Fibroblast of lung (primary cell): ENCODE measurements at regions not wholly inside any gene's neighbourhood (a gene's known extent, or its start where the extent isn't known, plus 50 kb on each side); places are given as distances from the start of the nearest gene placed in this dataset.

ENCODE experiments used
- DNase-seq, 2 donors: peaks; one replicate each; pipeline versions ENCODE4 v3.0.0 to v3.0.0-alpha.2; 2010; ENCODE audit warnings: low read depth in 2 of 2
- H2AFZ ChIP-seq: 2 replicates; pipeline ENCODE4 v1.5.1; 2012; ENCODE audit warnings: low read length, control low read depth, inconsistent platforms
- H3K27ac ChIP-seq: 2 replicates; pipeline ENCODE4 v1.5.1; 2011; ENCODE audit warnings: low read length, control low read depth; ENCODE audit not compliant: insufficient read depth
- H3K27me3 ChIP-seq: 2 replicates; pipeline ENCODE4 v1.5.1; 2011; ENCODE audit warnings: mild to moderate bottlenecking, low read length; ENCODE audit not compliant: control insufficient read depth, insufficient read depth
- H3K36me3 ChIP-seq: 2 replicates; pipeline ENCODE4 v1.5.1; 2011; ENCODE audit warnings: low read length; ENCODE audit not compliant: control insufficient read depth, insufficient read depth
- H3K4me1 ChIP-seq: 2 replicates; pipeline ENCODE4 v1.5.1; 2011; ENCODE audit warnings: low read length; ENCODE audit not compliant: control insufficient read depth, insufficient read depth; ENCODE audit errors: extremely low read depth
- H3K4me2 ChIP-seq: 2 replicates; pipeline ENCODE4 v1.5.1; 2011; ENCODE audit warnings: low read length, control low read depth; ENCODE audit not compliant: insufficient read depth; ENCODE audit errors: extremely low read depth
- H3K4me3 ChIP-seq, 4 experiments: fragments of 200-600 bp in 1 of 4; sonication (generic) in 1 of 4; replicated peaks in 1 of 4; 2 replicates each; pipeline ENCODE4 v1.5.1; 2011 to 2016; ENCODE audit warnings: low read length in 4 of 4, low read depth in 3 of 4, mild to moderate bottlenecking in 3 of 4, control low read depth in 2 of 4, inconsistent platforms in 1 of 4, mixed read lengths in 1 of 4; ENCODE audit not compliant: insufficient read depth in 1 of 4; ENCODE audit errors: control extremely low read depth in 1 of 4
- H3K79me2 ChIP-seq: 2 replicates; pipeline ENCODE4 v1.5.1; 2012; ENCODE audit warnings: mild to moderate bottlenecking, low read length, inconsistent platforms; ENCODE audit not compliant: control insufficient read depth, insufficient read depth
- H3K9ac ChIP-seq: 2 replicates; pipeline ENCODE4 v1.5.1; 2011; ENCODE audit warnings: mild to moderate bottlenecking, low read length, control low read depth; ENCODE audit not compliant: insufficient read depth
- H3K9me3 ChIP-seq: 2 replicates; pipeline ENCODE4 v1.5.1; 2012; ENCODE audit warnings: low read depth, low read length; ENCODE audit not compliant: control insufficient read depth, insufficient read depth
- H4K20me1 ChIP-seq: 2 replicates; pipeline ENCODE4 v1.5.1; 2011; ENCODE audit warnings: low read length; ENCODE audit not compliant: control insufficient read depth, insufficient read depth; ENCODE audit errors: extremely low read depth
- CTCF ChIP-seq, 2 donors: IDR thresholded peaks in 1 of 2; conservative IDR thresholded peaks in 1 of 2; 1 replicate in 1 of 2; 2 replicates in 1 of 2; pipeline ENCODE4 v1.5.1; 2011 to 2012; ENCODE audit warnings: low read length in 2 of 2, control low read depth in 1 of 2, inconsistent platforms in 1 of 2, low read depth in 1 of 2, mild to moderate bottlenecking in 1 of 2
- EZH2 ChIP-seq: IDR thresholded peaks from 2 replicates; pipeline ENCODE4 v1.5.1; 2012; ENCODE audit warnings: low read length, control low read depth, mild to moderate bottlenecking; ENCODE audit errors: missing control alignments

GRCh38 chr1:185408700-185409270 lies 91.7 kb upstream of the IVNS1ABP start:
- Histone ChIP-seq H3K27me3 (no peaks in the 10 kb centered on the region), H3K4me2 (no peak overlapping the region), H2AFZ (no peak overlapping the region), H3K27ac (no peak overlapping the region), H3K4me1 (no peaks in the 10 kb centered on the region), H3K79me2 (no peaks in the 10 kb centered on the region), H4K20me1 (no peaks in the 10 kb centered on the region), H3K4me3 (no peak overlapping the region), H3K9me3 (no peaks in the 10 kb centered on the region), H3K9ac (no peak overlapping the region), H3K36me3 (no peaks in the 10 kb centered on the region)
- no peak for TF ChIP-seq EZH2
- TF ChIP-seq CTCF (conservative IDR thresholded peaks at IDR 0.05 in 1 of 2, IDR thresholded peaks at IDR 0.05 in 1 of 2; ENCODE audit: low read depth in 1 of 2, low read length in 2 of 2) = no peak
- DNase-seq = peak in 1 of 2 donors; percentile 54

- no peaks in the 10 kb centered on the region for H3K27me3 ChIP-seq
- no peak overlapping the region for H3K4me2 ChIP-seq
- H3K36me3 ChIP-seq = no peaks in the 10 kb centered on the region
- no peaks in the 10 kb centered on the region for H3K4me1 ChIP-seq
- H3K4me3 ChIP-seq = no peak overlapping the region
- H3K9me3 ChIP-seq = no peaks in the 10 kb centered on the region
- no peak overlapping the region for H2AFZ ChIP-seq
- H4K20me1 ChIP-seq = no peaks in the 10 kb centered on the region
- H3K79me2 ChIP-seq = no peaks in the 10 kb centered on the region
- no peak for TF ChIP-seq EZH2
- TF ChIP-seq CTCF (conservative IDR thresholded peaks at IDR 0.05 in 1 of 2, IDR thresholded peaks at IDR 0.05 in 1 of 2; ENCODE audit: low read depth in 1 of 2, low read length in 2 of 2) = no peak
- H3K27ac ChIP-seq = no peak overlapping the region
- H3K9ac ChIP-seq = no peak overlapping the region
- no peak for DNase-seq
Measured at GRCh38 chr1:185406691-185407009, 89.6 kb upstream of the IVNS1ABP start.

DNA sequence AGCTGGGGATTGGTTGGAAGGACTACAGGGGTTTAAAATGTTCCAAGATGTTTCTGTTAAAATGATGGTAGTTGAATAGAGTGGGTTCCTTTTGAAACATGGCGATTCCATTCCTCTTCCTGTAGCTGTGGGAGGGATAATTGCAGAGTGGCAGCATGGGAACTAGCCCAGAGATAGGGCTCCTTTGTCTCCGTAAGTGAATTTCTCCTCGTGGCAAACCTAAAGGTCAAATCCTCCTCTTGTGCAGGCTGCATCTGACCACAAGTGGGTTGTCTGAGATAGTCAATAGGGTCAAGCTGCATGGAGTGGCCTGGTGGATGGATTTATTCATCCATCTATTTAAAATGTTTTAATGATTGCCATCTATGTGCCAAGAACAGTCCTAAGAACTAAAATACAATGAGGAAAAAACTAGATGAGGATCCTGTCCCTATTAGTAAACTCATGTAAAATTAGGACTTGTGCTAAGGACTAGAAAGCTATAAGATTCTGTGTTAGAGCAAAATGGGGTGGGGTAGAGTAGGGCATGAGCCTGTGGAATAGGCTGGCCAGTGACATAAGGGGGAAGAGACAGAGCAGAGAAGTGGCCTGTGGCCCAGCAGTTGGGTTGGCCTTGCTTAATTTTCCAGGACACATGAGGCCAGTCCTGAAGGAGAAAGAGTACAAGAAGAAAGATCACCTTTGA lies 89.1 kb upstream of the IVNS1ABP start:
- no peak overlapping the region for H3K27ac ChIP-seq
- no peak for DNase-seq
- no peak for TF ChIP-seq EZH2
- TF ChIP-seq CTCF (conservative IDR thresholded peaks at IDR 0.05 in 1 of 2, IDR thresholded peaks at IDR 0.05 in 1 of 2; ENCODE audit: low read depth in 1 of 2, low read length in 2 of 2) = no peak
- H3K79me2 ChIP-seq = no peaks in the 10 kb centered on the region
- H3K9ac ChIP-seq = no peak overlapping the region
- H3K4me1 ChIP-seq = no peaks in the 10 kb centered on the region
- no peaks in the 10 kb centered on the region for H3K36me3 ChIP-seq
- no peaks in the 10 kb centered on the region for H4K20me1 ChIP-seq
- no peaks in the 10 kb centered on the region for H3K9me3 ChIP-seq
- no peak overlapping the region for H3K4me3 ChIP-seq
- H3K27me3 ChIP-seq = no peaks in the 10 kb centered on the region
- H2AFZ ChIP-seq = no peak overlapping the region
- no peak overlapping the region for H3K4me2 ChIP-seq
